SK-N-SH (cell line): ENCODE measurements at regions not wholly inside any gene's neighbourhood (a gene's known extent, or its start where the extent isn't known, plus 50 kb on each side); places are given as distances from the start of the nearest gene placed in this dataset.
A peak's percentile ranks its signal among the peaks of the same experiment; 100 is the strongest.

ENCODE experiments used
- CTCF ChIP-seq: fragments of 200-600 bp; sonication (generic); IDR thresholded peaks from 2 replicates; pipeline ENCODE4 v1.6.1; 2017; ENCODE audit warnings: antibody characterized with exemption, mild to moderate bottlenecking, moderate library complexity
- ELF1 ChIP-seq: IDR thresholded peaks from 2 replicates; pipeline ENCODE4 v1.4.0; 2012
- EP300 ChIP-seq, 2 experiments: IDR thresholded peaks; 2 replicates each; pipeline versions ENCODE4 v1.4.0 to v1.6.1; 2012; ENCODE audit warnings: borderline replicate concordance in 1 of 2, low read depth in 1 of 2, low read length in 1 of 2
- FOXM1 ChIP-seq: IDR thresholded peaks from 2 replicates; pipeline ENCODE4 v1.4.0; 2012; ENCODE audit warnings: low read depth, mild to moderate bottlenecking
- GATA2 ChIP-seq: sonication (generic); formaldehyde crosslinking; IDR thresholded peaks from 2 replicates; pipeline ENCODE4 v1.5.0; 2020; ENCODE audit warnings: mild to moderate bottlenecking, missing genetic modification reagents
- IRF3 ChIP-seq: fragments of 150-350 bp; IDR thresholded peaks from 2 replicates; pipeline ENCODE4 v1.6.1; 2016; ENCODE audit warnings: mild to moderate bottlenecking, low read depth, low read length
- MEF2A ChIP-seq: IDR thresholded peaks from 2 replicates; pipeline ENCODE4 v1.4.0; 2012; ENCODE audit warnings: low read depth, borderline replicate concordance
- MXI1 ChIP-seq: IDR thresholded peaks from 2 replicates; pipeline ENCODE4 v1.6.1; 2012; ENCODE audit warnings: mild to moderate bottlenecking, low read depth, low read length, improper control_type of control experiment
- PBX3 ChIP-seq: IDR thresholded peaks from 2 replicates; pipeline ENCODE4; 2012
- RAD21 ChIP-seq: IDR thresholded peaks from 2 replicates; pipeline ENCODE4 v1.6.1; 2012; ENCODE audit warnings: mild to moderate bottlenecking, low read length
- RCOR1 ChIP-seq: fragments of 150-350 bp; IDR thresholded peaks from 2 replicates; pipeline ENCODE4 v1.6.1; 2017; ENCODE audit warnings: antibody characterized with exemption, low read length
- REST ChIP-seq: IDR thresholded peaks from 2 replicates; pipeline ENCODE4 v1.6.1; 2012; ENCODE audit warnings: mild to moderate bottlenecking, low read depth, low read length, moderate library complexity
- RXRA ChIP-seq: IDR thresholded peaks from 2 replicates; pipeline ENCODE4 v1.4.0; 2012; ENCODE audit warnings: low read depth, mild to moderate bottlenecking, borderline replicate concordance
- SMC3 ChIP-seq: IDR thresholded peaks from 2 replicates; pipeline ENCODE4 v1.6.1; 2012; ENCODE audit warnings: low read depth, low read length, improper control_type of control experiment
- TCF12 ChIP-seq: IDR thresholded peaks from 2 replicates; pipeline ENCODE4 v1.4.0; 2012
- USF1 ChIP-seq: IDR thresholded peaks from 2 replicates; pipeline ENCODE4 v1.4.0; 2012; ENCODE audit warnings: low read depth, borderline replicate concordance
- USF2 ChIP-seq: fragments of 150-350 bp; IDR thresholded peaks from 2 replicates; pipeline ENCODE4 v1.6.1; 2017; ENCODE audit warnings: antibody characterized with exemption, low read length, low read depth, borderline replicate concordance
- ZBTB33 ChIP-seq: IDR thresholded peaks from 2 replicates; pipeline ENCODE4 v1.4.0; 2012; ENCODE audit warnings: low read depth, borderline replicate concordance

- no peak for TF ChIP-seq REST
- no peak for TF ChIP-seq MXI1
- no peak for TF ChIP-seq PBX3
- TF ChIP-seq TCF12 = peak; percentile 28; the same call in 1 of the 2 replicates
- no peak for TF ChIP-seq IRF3
- no peak for TF ChIP-seq SMC3
- TF ChIP-seq ZBTB33 = no peak
- TF ChIP-seq EP300 (IDR thresholded peaks at IDR 0.05; ENCODE audit: borderline replicate concordance in 1 of 2, low read depth in 1 of 2, low read length in 1 of 2) = peak in 1 of 2 experiments; percentile 90; a peak in 2 of 4 replicates
- TF ChIP-seq GATA2 (CRISPR knock-in tag) = peak; percentile 92
- peak; percentile 29; the same call in 1 of the 2 replicates for TF ChIP-seq RAD21
- no peak for TF ChIP-seq MEF2A
- TF ChIP-seq RXRA = no peak
- TF ChIP-seq ELF1 = no peak
- no peak for TF ChIP-seq USF2
- TF ChIP-seq RCOR1 = peak; percentile 82; the same call in 1 of the 2 replicates
- TF ChIP-seq CTCF = no peak
- TF ChIP-seq FOXM1 = no peak
- no peak for TF ChIP-seq USF1
These were observed 577.2 kb upstream of the MIR17HG start (continued) for GRCh38 chr13:90770334-90770733.
